Peyer's patch (tissue), 4 donors: ENCODE measurements at regions not wholly inside any gene's neighbourhood (a gene's known extent, or its start where the extent isn't known, plus 50 kb on each side); places are given as distances from the start of the nearest gene placed in this dataset.

Experiments used
- DNase-seq, 3 donors: peaks; one replicate each; pipeline ENCODE4 v3.0.0-alpha.2; 2017 to 2019
- H3K27ac ChIP-seq, 4 donors: fragments of 200-600 bp; sonication (generic); one replicate each; pipeline ENCODE4 v1.5.1; 2016 to 2019
- H3K27me3 ChIP-seq, 2 donors: fragments of 200-600 bp; sonication (generic); one replicate each; pipeline ENCODE4 v1.5.1; 2019
- H3K36me3 ChIP-seq, 3 donors: fragments of 200-600 bp; sonication (generic); one replicate each; pipeline ENCODE4 v1.5.1; 2016 to 2019
- H3K4me1 ChIP-seq, 4 donors: fragments of 200-600 bp; sonication (generic); one replicate each; pipeline ENCODE4 v1.5.1; 2016 to 2019
- H3K4me3 ChIP-seq, 4 donors: fragments of 200-600 bp; sonication (generic); 1 replicate in 3 of 4; 2 replicates in 1 of 4; pipeline ENCODE4 v1.5.1; 2016 to 2019; ENCODE audit warnings: mild to moderate bottlenecking in 1 of 4
- H3K9me3 ChIP-seq, 4 donors: fragments of 200-600 bp; sonication (generic); one replicate each; pipeline ENCODE4 v1.5.1; 2016 to 2019; ENCODE audit warnings: mild to moderate bottlenecking in 1 of 4
- POLR2A ChIP-seq, 2 donors: fragments of 450-650 bp; IDR thresholded peaks; one replicate each; pipeline ENCODE4 v1.5.1; 2017; ENCODE audit warnings: antibody characterized with exemption in 2 of 2, mild to moderate bottlenecking in 2 of 2, moderate library complexity in 2 of 2
- TF ChIP-seq, protein P1 (sequence below), 6 experiments: fragments of 450-650 bp in 4 of 6; fragments of 200-600 bp in 2 of 6; sonication (generic) in 1 of 6; IDR thresholded peaks; one replicate each; pipeline ENCODE4 v1.5.1; 2017 to 2019; ENCODE audit warnings: antibody characterized with exemption in 6 of 6, mild to moderate bottlenecking in 3 of 6, moderate library complexity in 1 of 6

DNA sequence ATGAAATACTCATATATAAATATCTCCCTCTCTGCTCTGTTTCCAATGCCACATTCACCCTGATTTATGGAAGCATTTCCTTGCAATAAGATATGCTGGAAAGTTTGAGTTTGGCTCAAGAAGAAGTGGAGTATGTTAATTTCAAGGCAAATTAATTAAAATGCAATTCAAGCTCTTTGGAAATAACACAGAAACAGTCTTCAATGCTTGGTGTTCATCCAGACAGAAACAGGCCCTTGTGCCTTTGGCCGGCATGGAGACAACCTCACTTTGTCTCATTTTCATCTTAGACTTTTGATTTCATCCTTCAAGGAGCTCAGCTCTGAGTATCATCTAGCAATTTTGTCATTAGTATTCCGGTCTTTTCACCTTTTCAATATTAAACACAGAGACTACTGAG lies 210.0 kb downstream of the C16orf95 start:
- no peak for DNase-seq
- H3K27me3 ChIP-seq: no peaks in the 10 kb centered on the region
- H3K27ac ChIP-seq: no peak overlapping the region
- no peaks in the 10 kb centered on the region for H3K36me3 ChIP-seq
- no peaks in the 10 kb centered on the region for H3K4me1 ChIP-seq
- no peak for TF ChIP-seq POLR2A (IDR thresholded peaks at IDR 0.05)
- TF ChIP-seq, protein P1, sequence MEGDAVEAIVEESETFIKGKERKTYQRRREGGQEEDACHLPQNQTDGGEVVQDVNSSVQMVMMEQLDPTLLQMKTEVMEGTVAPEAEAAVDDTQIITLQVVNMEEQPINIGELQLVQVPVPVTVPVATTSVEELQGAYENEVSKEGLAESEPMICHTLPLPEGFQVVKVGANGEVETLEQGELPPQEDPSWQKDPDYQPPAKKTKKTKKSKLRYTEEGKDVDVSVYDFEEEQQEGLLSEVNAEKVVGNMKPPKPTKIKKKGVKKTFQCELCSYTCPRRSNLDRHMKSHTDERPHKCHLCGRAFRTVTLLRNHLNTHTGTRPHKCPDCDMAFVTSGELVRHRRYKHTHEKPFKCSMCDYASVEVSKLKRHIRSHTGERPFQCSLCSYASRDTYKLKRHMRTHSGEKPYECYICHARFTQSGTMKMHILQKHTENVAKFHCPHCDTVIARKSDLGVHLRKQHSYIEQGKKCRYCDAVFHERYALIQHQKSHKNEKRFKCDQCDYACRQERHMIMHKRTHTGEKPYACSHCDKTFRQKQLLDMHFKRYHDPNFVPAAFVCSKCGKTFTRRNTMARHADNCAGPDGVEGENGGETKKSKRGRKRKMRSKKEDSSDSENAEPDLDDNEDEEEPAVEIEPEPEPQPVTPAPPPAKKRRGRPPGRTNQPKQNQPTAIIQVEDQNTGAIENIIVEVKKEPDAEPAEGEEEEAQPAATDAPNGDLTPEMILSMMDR (IDR thresholded peaks at IDR 0.05): no peak
- H3K4me3 ChIP-seq: no peak overlapping the region
- H3K9me3 ChIP-seq: no peaks in the 10 kb centered on the region

DNA sequence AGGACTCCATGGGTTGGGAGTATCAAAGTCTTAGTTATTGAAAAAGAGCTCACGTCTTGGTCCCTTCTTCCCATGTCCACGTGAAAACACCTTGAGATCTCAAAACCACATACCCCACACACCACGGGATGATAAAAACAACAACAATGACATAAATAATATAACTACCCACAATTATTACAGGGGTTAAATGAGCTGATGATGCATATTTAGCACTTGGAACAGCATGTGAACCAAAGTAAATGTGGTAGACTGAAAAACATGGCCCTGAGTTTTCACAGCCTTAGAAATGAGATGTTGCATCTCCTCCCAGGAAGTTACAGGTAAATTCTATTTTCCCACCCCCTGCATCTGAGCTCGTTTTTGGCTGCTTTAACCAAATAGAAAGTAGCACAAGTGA lies 208.9 kb downstream of the C16orf95 start:
- Histone ChIP-seq H3K4me1 (no peaks in the 10 kb centered on the region), H3K9me3 (no peaks in the 10 kb centered on the region), H3K27me3 (no peaks in the 10 kb centered on the region), H3K36me3 (no peaks in the 10 kb centered on the region), H3K4me3 (no peak overlapping the region), H3K27ac (no peak overlapping the region)
- no peak for DNase-seq
- TF ChIP-seq, protein P1 (IDR thresholded peaks at IDR 0.05): no peak
- no peak for TF ChIP-seq POLR2A (IDR thresholded peaks at IDR 0.05)

DNA sequence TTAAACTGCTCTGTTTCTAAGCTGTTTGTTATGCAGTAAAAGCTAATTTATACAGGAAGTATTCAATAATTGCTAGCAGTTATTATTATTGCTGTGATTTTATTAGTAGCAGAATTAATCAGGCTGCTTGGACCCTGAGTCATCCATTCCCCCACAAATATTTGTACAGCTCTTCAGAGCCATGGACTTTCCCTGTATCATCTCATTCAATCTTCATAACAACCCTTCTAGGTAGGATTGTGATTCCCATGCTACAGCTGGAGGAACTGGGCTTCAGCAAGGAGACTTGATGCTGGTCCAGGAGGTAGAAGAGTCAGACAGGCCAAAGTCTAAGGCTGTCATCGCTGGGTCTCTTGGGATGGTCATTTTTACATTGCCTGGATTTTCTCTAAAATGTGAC lies 208.3 kb downstream of the C16orf95 start:
- H3K27me3 ChIP-seq: no peaks in the 10 kb centered on the region
- H3K4me3 ChIP-seq: no peak overlapping the region
- no peak for TF ChIP-seq POLR2A (IDR thresholded peaks at IDR 0.05)
- no peak overlapping the region for H3K27ac ChIP-seq
- H3K9me3 ChIP-seq: no peaks in the 10 kb centered on the region
- H3K4me1 ChIP-seq: no peaks in the 10 kb centered on the region
- no peaks in the 10 kb centered on the region for H3K36me3 ChIP-seq
- DNase-seq: no peak

DNA sequence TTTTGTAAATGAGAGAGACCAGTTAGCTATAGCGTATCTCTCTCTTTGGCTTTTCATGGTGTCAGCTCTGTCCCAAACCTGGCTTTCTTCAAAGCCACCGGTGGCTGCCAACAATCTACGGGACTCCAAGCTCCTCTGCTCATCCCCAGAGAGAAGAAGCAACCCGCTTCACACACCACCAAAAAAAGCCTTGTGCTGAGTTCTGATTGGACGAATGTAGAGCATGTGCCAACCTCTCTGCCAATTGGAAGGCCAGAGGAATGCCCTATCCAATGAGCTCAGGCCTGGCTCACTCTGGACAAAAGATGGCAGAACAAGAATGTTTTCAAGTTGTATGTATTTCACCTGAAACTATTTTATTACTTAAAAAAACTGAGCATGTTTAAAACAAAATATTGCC lies 202.4 kb downstream of the C16orf95 start:
- Histone ChIP-seq H3K27me3 (no peaks in the 10 kb centered on the region), H3K27ac (no peak overlapping the region), H3K36me3 (no peaks in the 10 kb centered on the region), H3K4me3 (no peak overlapping the region), H3K4me1 (no peaks in the 10 kb centered on the region), H3K9me3 (no peaks in the 10 kb centered on the region)
- TF ChIP-seq POLR2A (IDR thresholded peaks at IDR 0.05): no peak
- TF ChIP-seq, protein P1 (IDR thresholded peaks at IDR 0.05): no peak
- DNase-seq: no peak

DNA sequence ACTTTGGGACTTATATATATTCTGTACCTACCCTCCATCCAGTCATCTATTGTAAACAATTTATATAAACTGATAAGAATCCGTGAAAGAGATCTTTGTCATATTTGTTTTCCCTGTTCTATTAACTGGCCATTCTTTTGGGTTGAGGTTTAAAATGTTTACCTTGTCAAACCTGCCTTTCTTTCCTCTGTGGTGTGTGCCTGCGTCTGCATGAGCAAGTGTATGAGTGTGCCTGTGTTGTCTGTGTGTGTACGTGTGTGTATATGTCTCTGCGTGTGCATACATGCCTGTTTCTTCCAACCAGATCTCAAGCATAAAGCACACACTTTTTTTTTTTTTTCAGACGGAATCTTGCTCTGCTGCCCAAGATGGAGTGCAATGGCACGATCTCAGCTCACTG lies 201.5 kb downstream of the C16orf95 start:
- no peaks in the 10 kb centered on the region for H3K4me1 ChIP-seq
- H3K9me3 ChIP-seq: no peaks in the 10 kb centered on the region
- H3K36me3 ChIP-seq: no peaks in the 10 kb centered on the region
- no peak overlapping the region for H3K4me3 ChIP-seq
- no peak overlapping the region for H3K27ac ChIP-seq
- TF ChIP-seq, protein P1 (IDR thresholded peaks at IDR 0.05): no peak
- no peak for TF ChIP-seq POLR2A (IDR thresholded peaks at IDR 0.05)
- H3K27me3 ChIP-seq: no peaks in the 10 kb centered on the region
- no peak for DNase-seq

DNA sequence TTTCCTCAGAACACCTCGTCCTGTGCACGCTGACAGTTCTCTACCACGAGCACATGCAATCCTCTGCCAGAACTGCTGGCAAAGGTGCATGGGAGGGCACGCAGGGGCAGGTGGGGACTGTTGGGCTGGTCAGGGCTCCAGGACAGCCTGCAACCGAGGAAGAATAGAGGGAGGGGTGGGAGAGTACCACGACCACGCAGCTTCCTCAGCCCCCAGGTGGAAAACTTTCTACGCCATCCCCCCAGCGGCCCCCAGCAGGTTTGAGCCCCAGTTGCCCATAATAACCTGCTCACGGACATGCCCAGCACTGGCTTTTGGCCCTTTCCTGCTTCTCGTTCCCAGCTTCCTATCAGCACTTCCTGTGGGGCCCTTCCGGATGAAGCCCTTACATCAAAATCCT lies 199.3 kb downstream of the C16orf95 start:
- Histone ChIP-seq H3K4me3 (no peak overlapping the region), H3K4me1 (no peaks in the 10 kb centered on the region), H3K9me3 (no peaks in the 10 kb centered on the region), H3K27ac (no peak overlapping the region), H3K36me3 (no peaks in the 10 kb centered on the region), H3K27me3 (no peaks in the 10 kb centered on the region)
- no peak for DNase-seq
- TF ChIP-seq, protein P1 (IDR thresholded peaks at IDR 0.05): no peak
- no peak for TF ChIP-seq POLR2A (IDR thresholded peaks at IDR 0.05)
